H9 (cell line): ENCODE measurements at regions not wholly inside any gene's neighbourhood (a gene's known extent, or its start where the extent isn't known, plus 50 kb on each side); places are given as distances from the start of the nearest gene placed in this dataset.

Experiments
- DNase-seq: peaks from one replicate; pipeline ENCODE4 v3.0.0-alpha.2; 2017
- H2AFZ ChIP-seq: one replicate; pipeline ENCODE4 v1.6.1; 2013; ENCODE audit warnings: mild to moderate bottlenecking, low read length, control low read depth, moderate library complexity
- H2AK5ac ChIP-seq: 2 replicates; pipeline ENCODE4 v1.6.1; 2013; ENCODE audit warnings: low read length, control low read depth, mixed read lengths; ENCODE audit not compliant: insufficient read length
- H2BK120ac ChIP-seq: one replicate; pipeline ENCODE4 v1.6.1; 2013; ENCODE audit warnings: low read depth, mild to moderate bottlenecking, low read length, control low read depth, inconsistent platforms; ENCODE audit not compliant: poor library complexity, severe bottlenecking
- H2BK12ac ChIP-seq: 2 replicates; pipeline ENCODE4 v1.6.1; 2013; ENCODE audit warnings: low read length, control low read depth, mixed read lengths, low read depth; ENCODE audit not compliant: insufficient read length
- H2BK15ac ChIP-seq: 2 replicates; pipeline ENCODE4 v1.6.1; 2013; ENCODE audit warnings: low read depth, low read length, control low read depth
- H2BK20ac ChIP-seq: one replicate; pipeline ENCODE4 v1.6.1; 2013; ENCODE audit warnings: low read depth, mild to moderate bottlenecking, low read length, control low read depth, inconsistent platforms; ENCODE audit not compliant: poor library complexity, severe bottlenecking
- H2BK5ac ChIP-seq: 2 replicates; pipeline ENCODE4 v1.6.1; 2013; ENCODE audit warnings: low read length, control low read depth, mixed read lengths; ENCODE audit not compliant: insufficient read length
- H3K14ac ChIP-seq: 2 replicates; pipeline ENCODE4 v1.6.1; 2013; ENCODE audit warnings: low read length, control low read depth; ENCODE audit not compliant: insufficient read depth
- H3K18ac ChIP-seq: 2 replicates; pipeline ENCODE4 v1.6.1; 2013; ENCODE audit warnings: low read depth, mild to moderate bottlenecking, mixed read lengths, low read length, control low read depth; ENCODE audit not compliant: insufficient read length
- H3K23ac ChIP-seq: 2 replicates; pipeline ENCODE4 v1.6.1; 2013; ENCODE audit warnings: low read length, control low read depth, mixed read lengths, low read depth; ENCODE audit not compliant: insufficient read length
- H3K23me2 ChIP-seq: 2 replicates; pipeline ENCODE4 v1.6.1; 2013; ENCODE audit warnings: low read depth, mild to moderate bottlenecking, mixed read lengths, low read length, control low read depth; ENCODE audit not compliant: insufficient read length, poor library complexity, severe bottlenecking
- H3K27ac ChIP-seq: 2 replicates; pipeline ENCODE4 v1.5.1; 2013; ENCODE audit warnings: low read length, control low read depth, mixed read lengths, low read depth; ENCODE audit not compliant: insufficient read length
- H3K27me3 ChIP-seq: 2 replicates; pipeline ENCODE4 v1.6.1; 2013; ENCODE audit warnings: low read length, control low read depth, inconsistent platforms; ENCODE audit not compliant: insufficient read depth
- H3K4ac ChIP-seq: 2 replicates; pipeline ENCODE4 v1.6.1; 2013; ENCODE audit warnings: low read depth, mild to moderate bottlenecking, control low read depth, inconsistent platforms, low read length, moderate library complexity
- H3K4me1 ChIP-seq: 2 replicates; pipeline ENCODE4 v1.6.1; 2013; ENCODE audit warnings: low read length, control low read depth, inconsistent platforms; ENCODE audit not compliant: insufficient read depth
- H3K4me2 ChIP-seq: 2 replicates; pipeline ENCODE4 v1.6.1; 2013; ENCODE audit warnings: low read length, control low read depth, mixed read lengths; ENCODE audit not compliant: insufficient read length, insufficient read depth
- H3K56ac ChIP-seq: 2 replicates; pipeline ENCODE4 v1.6.1; 2013; ENCODE audit warnings: low read depth, mild to moderate bottlenecking, mixed read lengths, low read length, control low read depth; ENCODE audit not compliant: insufficient read length
- H3K79me1 ChIP-seq: 2 replicates; pipeline ENCODE4 v1.6.1; 2013; ENCODE audit warnings: low read depth, mild to moderate bottlenecking, moderate library complexity, low read length, control low read depth, inconsistent platforms; ENCODE audit not compliant: insufficient read depth, poor library complexity, severe bottlenecking
- H3K79me2 ChIP-seq: 2 replicates; pipeline ENCODE4 v1.6.1; 2013; ENCODE audit warnings: low read length, control low read depth, inconsistent platforms; ENCODE audit not compliant: insufficient read depth
- H3K9ac ChIP-seq: 2 replicates; pipeline ENCODE4 v1.6.1; 2013; ENCODE audit warnings: low read length, control low read depth, mixed read lengths; ENCODE audit not compliant: insufficient read length; ENCODE audit errors: extremely low read depth
- H3K9me3 ChIP-seq: one replicate; pipeline ENCODE4 v1.6.1; 2013; ENCODE audit warnings: low read depth, low read length, inconsistent platforms; ENCODE audit not compliant: control insufficient read depth
- H3T11ph ChIP-seq: one replicate; pipeline ENCODE4 v1.6.1; 2013; ENCODE audit warnings: mild to moderate bottlenecking, low read length, control low read depth, inconsistent platforms
- H4K20me1 ChIP-seq: one replicate; pipeline ENCODE4 v1.6.1; 2013; ENCODE audit not compliant: control insufficient read depth, insufficient read length, insufficient read depth
- H4K5ac ChIP-seq: 2 replicates; pipeline ENCODE4 v1.6.1; 2013; ENCODE audit warnings: low read depth, mild to moderate bottlenecking, mixed read lengths, low read length, control low read depth; ENCODE audit not compliant: insufficient read length
- H4K8ac ChIP-seq: replicated peaks from 2 replicates; pipeline ENCODE4 v1.6.1; 2013; ENCODE audit warnings: low read length, control low read depth, mixed read lengths, low read depth; ENCODE audit not compliant: insufficient read length
- H4K91ac ChIP-seq: 2 replicates; pipeline ENCODE4 v1.6.1; 2013; ENCODE audit warnings: low read depth, mild to moderate bottlenecking, moderate library complexity, mixed read lengths, low read length, control low read depth; ENCODE audit not compliant: insufficient read length
- H3K27ac Mint-ChIP-seq, 3 experiments: 2 replicates in 2 of 3; 3 replicates in 1 of 3; pipeline ENCODE4 v1.8.0; 2020 to 2021; ENCODE audit warnings: mixed read lengths in 3 of 3, mild to moderate bottlenecking in 1 of 3, moderate library complexity in 1 of 3
- H3K27me3 Mint-ChIP-seq: 2 replicates; pipeline ENCODE4 v1.8.0; 2021; ENCODE audit warnings: low read depth, mild to moderate bottlenecking, moderate library complexity, mixed read lengths
- H3K36me3 Mint-ChIP-seq, 3 experiments: 2 replicates in 2 of 3; 3 replicates in 1 of 3; pipeline ENCODE4 v1.8.0; 2020 to 2021; ENCODE audit warnings: low read depth in 3 of 3, mixed read lengths in 3 of 3; ENCODE audit not compliant: insufficient read depth in 1 of 3
- H3K4me1 Mint-ChIP-seq, 2 experiments: 2 replicates each; pipeline ENCODE4 v1.8.0; 2020; ENCODE audit warnings: mixed read lengths in 2 of 2
- H3K4me3 Mint-ChIP-seq, 2 experiments: 2 replicates in 1 of 2; 3 replicates in 1 of 2; pipeline ENCODE4 v1.8.0; 2020 to 2021; ENCODE audit warnings: mild to moderate bottlenecking in 2 of 2, mixed read lengths in 2 of 2, moderate library complexity in 1 of 2
- H3K9me3 Mint-ChIP-seq, 2 experiments: 2 replicates in 1 of 2; 3 replicates in 1 of 2; pipeline ENCODE4 v1.8.0; 2020; ENCODE audit warnings: mild to moderate bottlenecking in 2 of 2, mixed read lengths in 2 of 2, moderate library complexity in 1 of 2
- WGBS: extraction: QIAGEN DNeasy Blood & Tissue Kit; methylation state at CpG from one replicate; pipeline ENCODE4 v1.1.7; 2013; ENCODE audit warnings: missing lambda C conversion rate, low lambda C conversion rate, mixed read lengths; ENCODE audit not compliant: insufficient read length; ENCODE audit errors: extremely low coverage; 5-methylcytosine and 5-hydroxymethylcytosine counted together
- TF ChIP-seq, protein P1 (sequence below): fragments of 200-600 bp; sonication (generic); conservative IDR thresholded peaks from 3 replicates; pipeline ENCODE4 v1.8.0; 2021; ENCODE audit warnings: antibody characterized with exemption, mild to moderate bottlenecking

DNA sequence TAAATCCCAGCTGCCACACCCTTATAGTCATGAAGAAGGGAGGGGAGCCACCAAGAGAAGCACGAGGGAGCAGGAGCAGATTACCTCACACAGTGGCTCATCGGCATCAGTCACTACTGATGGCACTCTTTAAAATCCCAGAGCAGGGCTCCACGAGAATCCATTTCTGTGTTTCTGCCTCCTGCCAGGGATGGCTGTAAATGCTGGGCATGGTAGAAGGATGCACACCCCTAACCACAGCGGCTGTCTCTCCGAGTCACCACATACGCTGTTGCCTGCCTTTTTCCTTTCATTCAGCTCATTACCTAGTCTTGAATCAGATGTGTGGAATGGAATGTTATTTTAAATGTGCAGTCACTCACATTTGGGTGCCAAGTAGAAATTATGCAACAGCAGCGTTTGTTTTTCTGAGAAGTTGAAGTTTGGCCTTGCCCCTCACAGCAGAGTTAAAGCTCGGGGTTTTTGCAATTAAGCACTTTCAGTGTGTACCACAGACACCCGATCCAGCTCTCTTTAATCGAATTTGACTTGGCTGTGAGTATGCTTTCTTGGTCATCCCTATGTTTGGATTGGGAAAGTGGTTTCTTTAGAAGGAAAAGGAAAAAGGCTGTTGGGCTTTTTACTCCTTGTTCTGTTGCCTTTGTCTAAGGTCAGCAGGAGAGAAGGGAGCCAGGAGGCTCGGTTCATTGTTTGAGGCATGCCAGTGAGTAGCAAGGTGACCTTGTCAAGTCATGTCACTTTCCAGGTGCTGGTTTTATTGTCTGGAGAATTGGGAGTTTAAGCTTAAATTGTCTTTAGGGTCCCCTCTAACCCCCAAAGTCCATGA is 284.2 kb upstream of the TPM1 start:
- no CpG with 5 or more reads among the region's 11 CpGs for WGBS
- no peak overlapping the region for H2BK15ac ChIP-seq
- peak overlapping the region; percentile 72 for H3K27ac ChIP-seq
- H3T11ph ChIP-seq = no peak overlapping the region
- H4K5ac ChIP-seq = no peak overlapping the region
- no peak overlapping the region for H2BK12ac ChIP-seq
- no peaks in the 10 kb centered on the region for H3K27me3 ChIP-seq
- H4K8ac ChIP-seq = no peak overlapping the region
- Mint-ChIP-seq H3K9me3 (no peaks in the 10 kb centered on the region), H3K36me3 (peaks cover 2 to 7% (median 5%) of the 10 kb centered on the region in 3 experiments; a peak in 3 of 7 replicates), H3K4me3 (peak overlapping the region in 1 of 2 experiments; percentile 23; a peak in 1 of 5 replicates), H3K27ac (peak overlapping the region; percentile 81 to 97 (median 89)), H3K27me3 (no peaks in the 10 kb centered on the region), H3K4me1 (peaks cover 47 to 54% of the 10 kb centered on the region in 2 experiments)
- no peaks in the 10 kb centered on the region for H4K20me1 ChIP-seq
- H3K79me2 ChIP-seq = no peaks in the 10 kb centered on the region
- no peak for DNase-seq
- H3K9me3 ChIP-seq = no peaks in the 10 kb centered on the region
- no peak overlapping the region for H3K56ac ChIP-seq
- H2BK120ac ChIP-seq = peak overlapping the region; percentile 10
- H2AFZ ChIP-seq = no peak overlapping the region
- H2BK20ac ChIP-seq = no peak overlapping the region
- TF ChIP-seq, protein P1, sequence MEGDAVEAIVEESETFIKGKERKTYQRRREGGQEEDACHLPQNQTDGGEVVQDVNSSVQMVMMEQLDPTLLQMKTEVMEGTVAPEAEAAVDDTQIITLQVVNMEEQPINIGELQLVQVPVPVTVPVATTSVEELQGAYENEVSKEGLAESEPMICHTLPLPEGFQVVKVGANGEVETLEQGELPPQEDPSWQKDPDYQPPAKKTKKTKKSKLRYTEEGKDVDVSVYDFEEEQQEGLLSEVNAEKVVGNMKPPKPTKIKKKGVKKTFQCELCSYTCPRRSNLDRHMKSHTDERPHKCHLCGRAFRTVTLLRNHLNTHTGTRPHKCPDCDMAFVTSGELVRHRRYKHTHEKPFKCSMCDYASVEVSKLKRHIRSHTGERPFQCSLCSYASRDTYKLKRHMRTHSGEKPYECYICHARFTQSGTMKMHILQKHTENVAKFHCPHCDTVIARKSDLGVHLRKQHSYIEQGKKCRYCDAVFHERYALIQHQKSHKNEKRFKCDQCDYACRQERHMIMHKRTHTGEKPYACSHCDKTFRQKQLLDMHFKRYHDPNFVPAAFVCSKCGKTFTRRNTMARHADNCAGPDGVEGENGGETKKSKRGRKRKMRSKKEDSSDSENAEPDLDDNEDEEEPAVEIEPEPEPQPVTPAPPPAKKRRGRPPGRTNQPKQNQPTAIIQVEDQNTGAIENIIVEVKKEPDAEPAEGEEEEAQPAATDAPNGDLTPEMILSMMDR = no peak
- no peak overlapping the region for H3K4ac ChIP-seq
- H3K4me2 ChIP-seq = no peak overlapping the region
- H3K79me1 ChIP-seq = no peaks in the 10 kb centered on the region
- H2AK5ac ChIP-seq = no peak overlapping the region
- H3K23me2 ChIP-seq = no peaks in the 10 kb centered on the region
- H2BK5ac ChIP-seq = no peak overlapping the region
- H3K4me1 ChIP-seq = peaks cover 24% of the 10 kb centered on the region; the same call in 1 of the 2 replicates
- H3K23ac ChIP-seq = no peak overlapping the region
- H3K9ac ChIP-seq = no peak overlapping the region
- H4K91ac ChIP-seq = no peak overlapping the region
- H3K18ac ChIP-seq = no peak overlapping the region
- peak overlapping the region; percentile 38; the same call in 1 of the 2 replicates for H3K14ac ChIP-seq
